Inferior parietal cortex (tissue), 1 donor: ENCODE measurements at regions not wholly inside any gene's neighbourhood (a gene's known extent, or its start where the extent isn't known, plus 50 kb on each side); places are given as distances from the start of the nearest gene placed in this dataset.

Experiments
- DNase-seq: peaks from one replicate; pipeline ENCODE4 v3.0.0-alpha.2; 2016; ENCODE audit errors: extremely low spot score

GRCh38 chr6:95243053-95243452 is 334.3 kb upstream of the MANEA start:
- no peak for DNase-seq

GRCh38 chr6:95244751-95245150 is 332.6 kb upstream of the MANEA start:
- DNase-seq, result no peak

GRCh38 chr6:95248499-95248898 is 328.8 kb upstream of the MANEA start:
- DNase-seq, result no peak

GRCh38 chr6:95249175-95249574 is 328.2 kb upstream of the MANEA start:
- DNase-seq, result no peak

GRCh38 chr6:95249661-95250060 is 327.7 kb upstream of the MANEA start:
- no peak for DNase-seq

- no peak for DNase-seq
Observed at GRCh38 chr6:95263840-95264239, 313.5 kb upstream of the MANEA start.

GRCh38 chr6:95266537-95267258 is 310.6 kb upstream of the MANEA start:
- no peak for DNase-seq

- DNase-seq, result peak; percentile 30
Observed at GRCh38 chr6:95274686-95275235, 302.6 kb upstream of the MANEA start.

- no peak for DNase-seq
Observed at GRCh38 chr6:95279616-95280015, 297.7 kb upstream of the MANEA start.

GRCh38 chr6:95280686-95281273 is 296.6 kb upstream of the MANEA start:
- DNase-seq, result no peak

- no peak for DNase-seq
Observed at GRCh38 chr6:95285881-95286280, 291.5 kb upstream of the MANEA start.

GRCh38 chr6:95286874-95287273 is 290.5 kb upstream of the MANEA start:
- DNase-seq, result no peak

- DNase-seq, result no peak
Observed at GRCh38 chr6:95288251-95288650, 289.1 kb upstream of the MANEA start.

- DNase-seq, result no peak
Observed at GRCh38 chr6:95292011-95292410, 285.3 kb upstream of the MANEA start.

GRCh38 chr6:95293257-95293656 is 284.1 kb upstream of the MANEA start:
- no peak for DNase-seq

- DNase-seq, result no peak
Observed at GRCh38 chr6:95294043-95294442, 283.3 kb upstream of the MANEA start.

GRCh38 chr6:95309545-95309944 is 267.8 kb upstream of the MANEA start:
- DNase-seq, result no peak

- no peak for DNase-seq
Observed at GRCh38 chr6:95318137-95318536, 259.2 kb upstream of the MANEA start.

GRCh38 chr6:95321126-95321525 is 256.2 kb upstream of the MANEA start:
- DNase-seq, result peak; percentile 28

GRCh38 chr6:95325916-95326315 is 251.4 kb upstream of the MANEA start:
- no peak for DNase-seq

GRCh38 chr6:95328231-95328630 is 249.1 kb upstream of the MANEA start:
- DNase-seq, result no peak

GRCh38 chr6:95352064-95352795 is 225.1 kb upstream of the MANEA start:
- no peak for DNase-seq

- DNase-seq, result no peak
Observed at GRCh38 chr6:95354551-95354950, 222.8 kb upstream of the MANEA start.
